ENCODE measurements at regions not wholly inside any gene's neighbourhood (a gene's known extent, or its start where the extent isn't known, plus 50 kb on each side); places are given as distances from the start of the nearest gene placed in this dataset.

DNA sequence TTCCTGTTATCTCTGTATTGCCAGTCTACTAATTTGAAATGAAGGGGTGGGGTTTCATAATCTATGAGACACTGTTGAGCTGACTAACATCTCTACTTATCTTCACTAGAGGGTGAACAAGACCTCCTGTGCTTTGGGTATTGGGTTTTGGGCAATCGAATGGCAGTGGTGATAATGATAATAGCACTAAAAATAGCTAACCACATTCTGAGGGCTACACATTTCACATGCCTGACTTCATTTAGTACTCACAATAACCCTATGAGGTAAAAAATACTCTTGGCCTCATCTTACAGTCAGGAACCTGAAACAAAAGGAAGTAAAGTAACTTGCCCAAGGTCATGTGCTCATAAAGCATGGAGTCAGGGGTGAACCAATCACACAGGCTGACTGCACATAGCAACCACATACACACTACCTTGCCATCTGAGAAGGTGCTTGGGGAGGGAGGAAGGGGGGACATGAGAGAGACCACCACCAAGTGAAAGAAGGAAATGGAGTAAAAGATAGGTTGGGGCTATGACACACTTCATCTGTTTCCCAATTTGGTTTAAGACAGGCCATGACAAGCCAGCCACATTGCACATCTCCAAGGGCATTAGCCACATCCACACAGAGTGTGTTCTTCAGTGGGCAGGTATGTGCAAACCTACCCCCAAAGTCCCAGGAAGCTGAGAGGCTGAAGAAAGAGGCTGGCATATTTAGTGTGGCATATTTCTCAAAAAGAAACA lies 387.6 kb upstream of the DDI1 start:
- Histone ChIP-seq H3K36me3 (no peaks in the 10 kb centered on the region), H3F3A (ENCODE audit: low read depth) (no peaks in the 10 kb centered on the region), H3K4me3 (no peak overlapping the region), H2AFZ (replicated peaks) (no peak overlapping the region), H3K4me1 (no peaks in the 10 kb centered on the region), H3K27me3 (no peaks in the 10 kb centered on the region), H3K27ac (no peak overlapping the region), H3K79me2 (ENCODE audit: low read depth) (no peaks in the 10 kb centered on the region), H3K4me2 (no peak overlapping the region), H4K20me1 (ENCODE audit: low read depth) (no peaks in the 10 kb centered on the region), H3K9ac (no peak overlapping the region), H3K9me3 (ENCODE audit: low read depth) (no peaks in the 10 kb centered on the region)
- Mint-ChIP-seq H3K36me3 (peaks cover 1% of the 10 kb centered on the region), H3K27ac (no peak overlapping the region), H3K4me1 (peaks cover 5% of the 10 kb centered on the region), H3K9me3 (peaks cover 10% of the 10 kb centered on the region), H3K27me3 (ENCODE audit: insufficient read depth, low read depth) (peaks cover 2% of the 10 kb centered on the region), H3K4me3 (no peak overlapping the region)
- no peak for DNase-seq (ENCODE audit: low spot score)
- TF ChIP-seq EZH2phosphoT487 (IDR thresholded peaks at IDR 0.05) (no peak), EZH2 (IDR thresholded peaks at IDR 0.05) (no peak)
- TF ChIP-seq, protein P1, sequence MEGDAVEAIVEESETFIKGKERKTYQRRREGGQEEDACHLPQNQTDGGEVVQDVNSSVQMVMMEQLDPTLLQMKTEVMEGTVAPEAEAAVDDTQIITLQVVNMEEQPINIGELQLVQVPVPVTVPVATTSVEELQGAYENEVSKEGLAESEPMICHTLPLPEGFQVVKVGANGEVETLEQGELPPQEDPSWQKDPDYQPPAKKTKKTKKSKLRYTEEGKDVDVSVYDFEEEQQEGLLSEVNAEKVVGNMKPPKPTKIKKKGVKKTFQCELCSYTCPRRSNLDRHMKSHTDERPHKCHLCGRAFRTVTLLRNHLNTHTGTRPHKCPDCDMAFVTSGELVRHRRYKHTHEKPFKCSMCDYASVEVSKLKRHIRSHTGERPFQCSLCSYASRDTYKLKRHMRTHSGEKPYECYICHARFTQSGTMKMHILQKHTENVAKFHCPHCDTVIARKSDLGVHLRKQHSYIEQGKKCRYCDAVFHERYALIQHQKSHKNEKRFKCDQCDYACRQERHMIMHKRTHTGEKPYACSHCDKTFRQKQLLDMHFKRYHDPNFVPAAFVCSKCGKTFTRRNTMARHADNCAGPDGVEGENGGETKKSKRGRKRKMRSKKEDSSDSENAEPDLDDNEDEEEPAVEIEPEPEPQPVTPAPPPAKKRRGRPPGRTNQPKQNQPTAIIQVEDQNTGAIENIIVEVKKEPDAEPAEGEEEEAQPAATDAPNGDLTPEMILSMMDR (IDR thresholded peaks at IDR 0.05) = no peak

DNA sequence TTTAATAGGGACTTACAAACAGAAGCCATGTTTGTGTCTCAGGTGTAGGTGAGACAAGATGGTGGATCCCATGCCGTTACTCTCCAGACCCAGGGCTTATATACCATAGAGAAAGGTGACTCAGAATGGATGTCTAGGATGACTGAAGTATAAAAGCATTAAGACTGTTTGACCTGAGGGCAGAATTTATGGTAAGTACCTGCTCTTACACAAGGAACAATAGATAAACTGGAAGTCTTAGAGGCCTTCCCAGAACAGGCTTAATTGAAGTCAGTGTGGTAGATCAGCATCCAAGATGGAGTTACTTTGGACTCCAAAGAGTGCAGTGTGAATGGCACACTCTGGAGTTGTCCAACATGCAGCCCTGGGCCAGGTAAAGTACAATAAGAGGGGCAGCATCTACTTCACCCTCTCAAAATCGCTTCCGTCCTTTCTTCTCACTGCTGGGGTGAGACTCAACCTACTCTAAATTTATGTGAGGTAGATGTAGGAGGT lies 387.0 kb upstream of the DDI1 start:
- Histone ChIP-seq H3K36me3 (no peaks in the 10 kb centered on the region), H3K79me2 (ENCODE audit: low read depth) (no peaks in the 10 kb centered on the region), H3K4me1 (no peaks in the 10 kb centered on the region), H3K9me3 (ENCODE audit: low read depth) (no peaks in the 10 kb centered on the region), H3K4me3 (no peak overlapping the region), H2AFZ (replicated peaks) (no peak overlapping the region), H4K20me1 (ENCODE audit: low read depth) (no peaks in the 10 kb centered on the region), H3K4me2 (no peak overlapping the region), H3K27me3 (no peaks in the 10 kb centered on the region), H3K9ac (no peak overlapping the region), H3F3A (ENCODE audit: low read depth) (no peaks in the 10 kb centered on the region), H3K27ac (no peak overlapping the region)
- H3K4me1 Mint-ChIP-seq = peaks cover 5% of the 10 kb centered on the region
- no peak for DNase-seq (ENCODE audit: low spot score)
- H3K4me3 Mint-ChIP-seq = no peak overlapping the region
- H3K9me3 Mint-ChIP-seq = peaks cover 10% of the 10 kb centered on the region
- no peak overlapping the region for H3K27ac Mint-ChIP-seq
- TF ChIP-seq EZH2phosphoT487 (IDR thresholded peaks at IDR 0.05) = no peak
- H3K27me3 Mint-ChIP-seq (ENCODE audit: insufficient read depth, low read depth) = peaks cover 2% of the 10 kb centered on the region
- H3K36me3 Mint-ChIP-seq = peaks cover 1% of the 10 kb centered on the region

DNA sequence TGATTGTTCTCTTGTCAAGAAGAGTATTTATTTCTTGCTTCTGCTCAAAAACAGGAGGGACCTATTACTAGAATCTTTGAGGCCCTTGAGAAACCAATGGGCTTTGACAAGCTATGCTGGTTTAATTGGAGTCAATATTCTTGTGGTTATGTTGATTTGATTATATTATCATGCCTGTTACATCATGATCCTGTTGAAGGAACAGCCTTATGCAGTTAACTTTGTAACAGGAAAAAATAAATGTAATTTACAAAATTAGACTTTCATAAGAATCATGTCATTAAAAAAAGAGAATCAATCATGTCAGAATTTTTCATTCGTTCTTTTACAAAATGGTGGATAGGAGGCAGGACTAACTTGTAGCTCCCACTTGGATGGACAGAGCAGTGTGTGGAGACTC lies 386.1 kb upstream of the DDI1 start:
- no peak for DNase-seq (ENCODE audit: low spot score)
- Mint-ChIP-seq H3K9me3 (peaks cover 10% of the 10 kb centered on the region), H3K4me1 (no peaks in the 10 kb centered on the region), H3K4me3 (no peak overlapping the region), H3K27ac (no peak overlapping the region), H3K27me3 (ENCODE audit: insufficient read depth, low read depth) (peaks cover 2% of the 10 kb centered on the region), H3K36me3 (peaks cover 1% of the 10 kb centered on the region)
- H3K4me3 ChIP-seq = no peak overlapping the region
- no peaks in the 10 kb centered on the region for H3K27me3 ChIP-seq
- no peaks in the 10 kb centered on the region for H4K20me1 ChIP-seq (ENCODE audit: low read depth)
- H3K9ac ChIP-seq = no peak overlapping the region
- TF ChIP-seq, protein P1 (IDR thresholded peaks at IDR 0.05) = no peak
- no peak for TF ChIP-seq EZH2phosphoT487 (IDR thresholded peaks at IDR 0.05)
- no peak for TF ChIP-seq EZH2 (IDR thresholded peaks at IDR 0.05)
- no peak overlapping the region for H3K27ac ChIP-seq
- no peaks in the 10 kb centered on the region for H3K36me3 ChIP-seq
- H3K79me2 ChIP-seq (ENCODE audit: low read depth) = no peaks in the 10 kb centered on the region
- H3K4me1 ChIP-seq = no peaks in the 10 kb centered on the region
- no peaks in the 10 kb centered on the region for H3F3A ChIP-seq (ENCODE audit: low read depth)
- H3K4me2 ChIP-seq = no peak overlapping the region
- no peaks in the 10 kb centered on the region for H3K9me3 ChIP-seq (ENCODE audit: low read depth)
- no peak overlapping the region for H2AFZ ChIP-seq (replicated peaks)

DNA sequence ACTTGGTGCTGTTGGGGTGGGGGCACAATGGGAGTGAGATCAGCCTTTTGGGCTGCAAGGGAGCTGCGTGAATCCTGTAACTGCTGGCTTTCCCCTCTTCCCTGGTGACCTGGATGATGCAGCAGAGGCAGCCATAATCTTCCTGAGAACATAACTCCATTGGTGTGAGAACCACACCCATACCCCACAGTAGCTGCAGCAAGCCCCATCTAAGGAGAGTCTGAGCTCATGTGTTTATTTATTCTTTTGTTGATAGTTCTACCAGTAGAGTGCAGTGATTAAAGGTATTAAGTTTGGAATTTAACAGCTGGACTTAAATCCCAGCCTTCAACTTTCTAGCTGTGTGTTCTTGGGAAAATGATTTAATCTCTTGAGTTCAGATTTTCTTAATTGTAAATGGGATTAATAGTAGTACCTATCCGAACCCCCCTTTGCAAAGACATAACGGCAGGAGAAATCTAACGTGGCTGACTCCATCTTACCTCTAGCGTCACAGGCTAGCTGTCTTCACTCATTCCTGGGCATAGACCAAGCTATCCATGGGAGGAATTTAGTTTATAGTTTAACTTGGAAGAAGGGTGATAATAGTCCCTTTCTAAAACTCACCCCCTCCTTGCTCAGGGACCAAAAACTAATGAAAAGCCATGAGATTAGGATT lies 385.0 kb upstream of the DDI1 start:
- TF ChIP-seq EZH2 (IDR thresholded peaks at IDR 0.05) = no peak
- no peak overlapping the region for H3K9ac ChIP-seq
- no peaks in the 10 kb centered on the region for H3K36me3 ChIP-seq
- H3K27ac Mint-ChIP-seq = no peak overlapping the region
- no peaks in the 10 kb centered on the region for H3K79me2 ChIP-seq (ENCODE audit: low read depth)
- no peaks in the 10 kb centered on the region for H3K27me3 ChIP-seq
- no peaks in the 10 kb centered on the region for H3K4me1 Mint-ChIP-seq
- H3K36me3 Mint-ChIP-seq = peaks cover 1% of the 10 kb centered on the region
- H3K27me3 Mint-ChIP-seq (ENCODE audit: insufficient read depth, low read depth) = peaks cover 2% of the 10 kb centered on the region
- H2AFZ ChIP-seq (replicated peaks) = no peak overlapping the region
- H4K20me1 ChIP-seq (ENCODE audit: low read depth) = no peaks in the 10 kb centered on the region
- peaks cover 10% of the 10 kb centered on the region for H3K9me3 Mint-ChIP-seq
- no peak overlapping the region for H3K4me3 Mint-ChIP-seq
- H3K4me3 ChIP-seq = no peak overlapping the region
- H3K4me1 ChIP-seq = no peaks in the 10 kb centered on the region
- H3K9me3 ChIP-seq (ENCODE audit: low read depth) = peaks cover 3% of the 10 kb centered on the region
- no peak overlapping the region for H3K4me2 ChIP-seq
- DNase-seq (ENCODE audit: low spot score) = no peak
- no peak overlapping the region for H3K27ac ChIP-seq
- no peaks in the 10 kb centered on the region for H3F3A ChIP-seq (ENCODE audit: low read depth)
